ENCODE measurements at regions not wholly inside any gene's neighbourhood (a gene's known extent, or its start where the extent isn't known, plus 50 kb on each side); places are given as distances from the start of the nearest gene placed in this dataset.

- DNase-seq = no peak
Observed at GRCh38 chr13:106381091-106381490, 154.4 kb downstream of the EFNB2 start.

GRCh38 chr13:106377931-106378662 lies 157.4 kb downstream of the EFNB2 start:
- DNase-seq = no peak

GRCh38 chr13:106377341-106377740 lies 158.1 kb downstream of the EFNB2 start:
- no peak for DNase-seq

GRCh38 chr13:106376401-106377112 lies 158.9 kb downstream of the EFNB2 start:
- no peak for DNase-seq

- DNase-seq = no peak
Observed at GRCh38 chr13:106375085-106375484, 160.4 kb downstream of the EFNB2 start.

- no peak for DNase-seq
Observed at GRCh38 chr13:106374631-106375030, 160.8 kb downstream of the EFNB2 start.

- no peak for DNase-seq
Observed at GRCh38 chr13:106373989-106374572, 161.4 kb downstream of the EFNB2 start.

- DNase-seq = no peak
Observed at GRCh38 chr13:106373304-106373988, 162.0 kb downstream of the EFNB2 start.

GRCh38 chr13:106372199-106373155 lies 163.0 kb downstream of the EFNB2 start:
- no peak for DNase-seq

- DNase-seq = no peak
Observed at GRCh38 chr13:106371024-106371423, 164.4 kb downstream of the EFNB2 start.

- no peak for DNase-seq
Observed at GRCh38 chr13:106369858-106370257, 165.6 kb downstream of the EFNB2 start.

- no peak for DNase-seq
Observed at GRCh38 chr13:106369091-106369490, 166.4 kb downstream of the EFNB2 start.

GRCh38 chr13:106367361-106367971 lies 168.0 kb downstream of the EFNB2 start:
- DNase-seq = no peak

- DNase-seq = no peak
Observed at GRCh38 chr13:106362707-106363106, 172.8 kb downstream of the EFNB2 start.

GRCh38 chr13:106361621-106362020 lies 173.8 kb downstream of the EFNB2 start:
- no peak for DNase-seq

- DNase-seq = no peak
Observed at GRCh38 chr13:106357198-106357597, 178.3 kb downstream of the EFNB2 start.

- DNase-seq = no peak
Observed at GRCh38 chr13:106355866-106356265, 179.6 kb downstream of the EFNB2 start.

GRCh38 chr13:106354961-106355360 lies 180.5 kb downstream of the EFNB2 start:
- DNase-seq = no peak

- no peak for DNase-seq
Observed at GRCh38 chr13:106352850-106353249, 182.6 kb downstream of the EFNB2 start.

GRCh38 chr13:106351251-106351650 lies 184.2 kb downstream of the EFNB2 start:
- no peak for DNase-seq

GRCh38 chr13:106350208-106350607 lies 185.3 kb downstream of the EFNB2 start:
- no peak for DNase-seq
